A673 (cell line): ENCODE measurements at regions not wholly inside any gene's neighbourhood (a gene's known extent, or its start where the extent isn't known, plus 50 kb on each side); places are given as distances from the start of the nearest gene placed in this dataset.

Experiments
- BruUV-seq: library from RNA; stranded (reverse); fragments of 400-500 nt; replicated peaks from 2 replicates; lab custom pipeline; 2021; lab: Mats Ljungman, UMichigan
- CTCF ChIA-PET: fragments of 300-600 bp; sonication (Branson Sonifier 250); formaldehyde crosslinking; loops from one replicate; lab custom pipeline; 2022; ENCODE audit warnings: antibody characterized with exemption; lab: Charles Lee
- POLR2A ChIA-PET: fragments of 300-600 bp; sonication (Branson Sonifier 250); formaldehyde crosslinking; loops from one replicate; lab custom pipeline; 2022; ENCODE audit warnings: antibody characterized with exemption; ENCODE audit not compliant: low non-redundant PET; lab: Charles Lee
- DNase-seq: peaks from one replicate; pipeline ENCODE4 v3.0.0-alpha.2; 2015; ENCODE audit warnings: low spot score
- H3K27ac ChIP-seq: fragments of 200-600 bp; sonication (generic); 2 replicates; pipeline ENCODE4 v1.5.1; 2016; ENCODE audit warnings: mixed run types, low read depth, mild to moderate bottlenecking, mixed read lengths, antibody characterized with exemption, low read length; ENCODE audit not compliant: poor library complexity, severe bottlenecking
- H3K27me3 ChIP-seq: fragments of 200-600 bp; sonication (generic); replicated peaks from 2 replicates; pipeline ENCODE4 v1.6.1; 2017; ENCODE audit warnings: mixed run types, low read depth, mild to moderate bottlenecking, mixed read lengths, antibody characterized with exemption, low read length; ENCODE audit not compliant: insufficient read depth, poor library complexity
- H3K36me3 ChIP-seq: fragments of 200-600 bp; sonication (generic); 2 replicates; pipeline ENCODE4 v1.6.1; 2016; ENCODE audit warnings: mixed run types, mild to moderate bottlenecking, mixed read lengths, antibody characterized with exemption, low read length; ENCODE audit not compliant: insufficient read depth, poor library complexity, severe bottlenecking
- H3K4me1 ChIP-seq: fragments of 200-600 bp; sonication (generic); 2 replicates; pipeline ENCODE4 v1.6.1; 2017; ENCODE audit warnings: mixed run types, mild to moderate bottlenecking, mixed read lengths, antibody characterized with exemption, low read length; ENCODE audit not compliant: insufficient read depth, poor library complexity, severe bottlenecking
- H3K4me3 ChIP-seq: fragments of 200-600 bp; sonication (generic); 2 replicates; pipeline ENCODE4 v1.5.1; 2016; ENCODE audit warnings: low read depth, mixed run types, mild to moderate bottlenecking, mixed read lengths, low read length; ENCODE audit not compliant: poor library complexity, severe bottlenecking
- H3K9me3 ChIP-seq: fragments of 200-600 bp; sonication (generic); 2 replicates; pipeline ENCODE4 v1.6.1; 2016; ENCODE audit warnings: mixed run types, low read depth, mild to moderate bottlenecking, mixed read lengths, antibody characterized with exemption, low read length; ENCODE audit not compliant: poor library complexity, severe bottlenecking
- EZH2 ChIP-seq: fragments of 200-600 bp; sonication (generic); IDR thresholded peaks from 2 replicates; pipeline ENCODE4 v1.6.1; 2017; ENCODE audit warnings: borderline replicate concordance, low read depth, mild to moderate bottlenecking, mixed read lengths, antibody characterized with exemption, low read length; ENCODE audit not compliant: poor library complexity, severe bottlenecking
- intact Hi-C: fragments of 100-400 bp; cut with micrococcal nuclease; formaldehyde crosslinking; loops from one replicate; pipeline ENCODE4 v1.10.0; 2022; ENCODE audit not compliant: unreplicated experiment
- TF ChIP-seq, protein P1 (sequence below): fragments of 300-800, 200-600 bp; sonication (generic); conservative IDR thresholded peaks from 2 replicates; pipeline ENCODE4 v1.5.1; 2017; ENCODE audit warnings: low read depth, mild to moderate bottlenecking, antibody characterized with exemption, low read length, moderate library complexity, mixed read lengths

DNA sequence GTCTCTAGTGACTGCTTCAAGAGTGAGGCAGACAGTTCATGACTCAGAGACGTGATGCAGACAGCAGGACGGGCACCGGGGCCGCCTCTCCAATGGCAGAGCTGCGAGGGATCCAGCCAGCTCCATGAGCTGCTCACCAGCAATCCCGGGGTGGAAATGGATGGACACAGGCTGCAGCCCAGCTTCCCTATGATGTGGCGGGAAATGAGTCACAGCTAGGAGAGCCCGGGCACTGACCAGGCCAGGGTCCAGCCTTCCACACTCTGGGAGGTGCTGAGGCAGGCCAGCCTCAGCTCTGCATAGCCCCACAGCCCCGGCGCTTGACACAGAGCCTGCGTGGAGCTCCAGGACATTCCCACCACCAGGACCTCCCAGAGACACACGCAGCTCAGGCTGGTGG lies 244.8 kb upstream of the IRX2 start:
- Histone ChIP-seq H3K36me3 (no peaks in the 10 kb centered on the region), H3K27ac (no peak overlapping the region), H3K9me3 (peaks cover 21% of the 10 kb centered on the region), H3K4me3 (no peak overlapping the region), H3K27me3 (no peaks in the 10 kb centered on the region), H3K4me1 (no peaks in the 10 kb centered on the region)
- ChIA-PET CTCF (no interaction called here), POLR2A (no interaction called here)
- intact Hi-C loops = no loop called here
- no peak for TF ChIP-seq EZH2
- TF ChIP-seq, protein P1, sequence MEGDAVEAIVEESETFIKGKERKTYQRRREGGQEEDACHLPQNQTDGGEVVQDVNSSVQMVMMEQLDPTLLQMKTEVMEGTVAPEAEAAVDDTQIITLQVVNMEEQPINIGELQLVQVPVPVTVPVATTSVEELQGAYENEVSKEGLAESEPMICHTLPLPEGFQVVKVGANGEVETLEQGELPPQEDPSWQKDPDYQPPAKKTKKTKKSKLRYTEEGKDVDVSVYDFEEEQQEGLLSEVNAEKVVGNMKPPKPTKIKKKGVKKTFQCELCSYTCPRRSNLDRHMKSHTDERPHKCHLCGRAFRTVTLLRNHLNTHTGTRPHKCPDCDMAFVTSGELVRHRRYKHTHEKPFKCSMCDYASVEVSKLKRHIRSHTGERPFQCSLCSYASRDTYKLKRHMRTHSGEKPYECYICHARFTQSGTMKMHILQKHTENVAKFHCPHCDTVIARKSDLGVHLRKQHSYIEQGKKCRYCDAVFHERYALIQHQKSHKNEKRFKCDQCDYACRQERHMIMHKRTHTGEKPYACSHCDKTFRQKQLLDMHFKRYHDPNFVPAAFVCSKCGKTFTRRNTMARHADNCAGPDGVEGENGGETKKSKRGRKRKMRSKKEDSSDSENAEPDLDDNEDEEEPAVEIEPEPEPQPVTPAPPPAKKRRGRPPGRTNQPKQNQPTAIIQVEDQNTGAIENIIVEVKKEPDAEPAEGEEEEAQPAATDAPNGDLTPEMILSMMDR = no peak
- no TSS peak for BruUV-seq
- DNase-seq = no peak

DNA sequence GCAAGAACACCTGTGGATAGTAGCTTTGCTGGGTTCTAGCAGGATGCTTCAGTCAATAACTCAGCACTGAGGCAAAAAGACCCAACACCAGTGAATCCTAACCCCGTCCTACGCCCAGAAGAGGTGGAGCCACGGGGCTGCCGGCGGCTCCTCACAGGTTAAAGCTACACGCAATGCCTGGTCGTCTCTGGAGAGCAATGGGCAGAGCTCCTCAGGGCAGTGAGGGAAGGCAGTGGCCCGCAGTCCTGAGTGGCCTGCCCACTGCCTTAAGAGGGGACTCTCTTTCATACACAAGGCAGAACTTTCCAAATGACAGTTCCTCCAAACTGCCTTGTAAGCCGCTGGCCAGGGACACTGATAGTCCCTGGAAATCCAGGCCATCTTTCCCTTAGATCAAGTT lies 244.2 kb upstream of the IRX2 start:
- no peak for TF ChIP-seq EZH2
- TF ChIP-seq, protein P1 = no peak
- Histone ChIP-seq H3K4me1 (no peaks in the 10 kb centered on the region), H3K27me3 (no peaks in the 10 kb centered on the region), H3K36me3 (no peaks in the 10 kb centered on the region), H3K4me3 (no peak overlapping the region), H3K9me3 (peaks cover 17% of the 10 kb centered on the region), H3K27ac (no peak overlapping the region)
- POLR2A ChIA-PET = no interaction called here
- CTCF ChIA-PET = no interaction called here
- BruUV-seq = no TSS peak
- DNase-seq = no peak
- intact Hi-C loops = no loop called here

DNA sequence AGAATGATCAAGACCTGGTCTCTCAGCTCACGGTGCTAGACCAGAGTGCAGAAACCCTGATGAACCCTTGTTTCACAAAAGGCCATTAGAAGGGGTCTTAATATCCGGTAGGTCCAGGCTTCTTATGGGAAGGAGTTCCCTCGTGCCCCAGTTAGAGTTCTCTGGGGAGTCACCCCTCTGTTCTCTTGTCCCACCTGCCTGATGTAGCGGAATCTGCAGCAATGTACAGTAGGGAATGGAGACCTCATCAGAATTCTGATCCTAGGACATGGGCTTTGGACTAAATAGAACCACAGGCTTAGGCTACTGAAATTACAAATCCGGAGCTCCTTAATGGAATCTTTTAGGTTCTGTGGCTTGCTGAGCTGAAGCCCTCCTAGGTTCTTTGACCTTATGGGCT lies 243.6 kb upstream of the IRX2 start:
- CTCF ChIA-PET = no interaction called here

More for the DNA sequence above, 243.6 kb upstream of the IRX2 start:
- intact Hi-C loops = no loop called here
- H3K4me1 ChIP-seq = no peaks in the 10 kb centered on the region
- peaks cover 20% of the 10 kb centered on the region for H3K9me3 ChIP-seq
- no peaks in the 10 kb centered on the region for H3K36me3 ChIP-seq
- no peak for DNase-seq
- no peak overlapping the region for H3K4me3 ChIP-seq
- POLR2A ChIA-PET = no interaction called here
- no peaks in the 10 kb centered on the region for H3K27me3 ChIP-seq
- H3K27ac ChIP-seq = no peak overlapping the region
- TF ChIP-seq, protein P1 = no peak
- no peak for TF ChIP-seq EZH2
- BruUV-seq = no TSS peak
